GM12874 (cell line): ENCODE measurements at regions not wholly inside any gene's neighbourhood (a gene's known extent, or its start where the extent isn't known, plus 50 kb on each side); places are given as distances from the start of the nearest gene placed in this dataset.

Source experiments
- CTCF ChIP-seq: IDR thresholded peaks from 2 replicates; pipeline ENCODE4 v1.5.1; 2011; ENCODE audit warnings: low read depth, mild to moderate bottlenecking, control low read depth, low read length, moderate library complexity; ENCODE audit not compliant: insufficient read depth

GRCh38 chr20:40813029-40813431, 124.0 kb upstream of the MAFB start:
- TF ChIP-seq CTCF, result no peak

- TF ChIP-seq CTCF, result no peak
Observed at GRCh38 chr20:40813708-40814630, 124.9 kb upstream of the MAFB start.

- no peak for TF ChIP-seq CTCF
Observed at GRCh38 chr20:40814631-40814960, 125.6 kb upstream of the MAFB start.

GRCh38 chr20:40815156-40816038, 126.4 kb upstream of the MAFB start:
- no peak for TF ChIP-seq CTCF

GRCh38 chr20:40816039-40816352, 127.0 kb upstream of the MAFB start:
- TF ChIP-seq CTCF, result no peak

- no peak for TF ChIP-seq CTCF
Observed at GRCh38 chr20:40821429-40821828, 132.4 kb upstream of the MAFB start.

- TF ChIP-seq CTCF, result no peak
Observed at GRCh38 chr20:40826699-40827098, 137.7 kb upstream of the MAFB start.
